AG20443 (cell line): ENCODE measurements at regions not wholly inside any gene's neighbourhood (a gene's known extent, or its start where the extent isn't known, plus 50 kb on each side); places are given as distances from the start of the nearest gene placed in this dataset.

ENCODE experiments used
- DNase-seq: peaks from one replicate; pipeline ENCODE4 v3.0.0; 2012; ENCODE audit warnings: low spot score, mixed read lengths

DNA sequence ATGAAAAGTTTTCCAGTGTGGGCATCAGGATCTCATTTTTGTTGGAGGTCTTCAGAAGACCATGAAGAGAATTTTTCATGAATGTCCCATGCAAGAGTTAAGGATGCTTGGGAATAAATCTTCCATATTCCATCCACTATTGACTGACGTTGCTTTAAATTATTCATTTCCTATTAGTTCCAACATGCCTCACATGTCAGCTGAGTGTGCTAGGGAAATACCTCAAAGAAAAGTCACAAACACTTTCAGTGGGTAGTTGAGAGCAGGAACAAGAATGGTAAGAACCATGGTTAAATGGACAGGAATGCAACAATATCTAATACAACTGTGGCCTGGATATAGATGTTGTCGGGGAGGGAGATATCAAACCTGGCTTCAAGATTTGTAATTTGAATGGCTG lies 610.1 kb downstream of the TECRL start:
- DNase-seq = no peak

- DNase-seq = no peak
These were observed 613.9 kb downstream of the TECRL start for GRCh38 chr4:63795301-63795700.

DNA sequence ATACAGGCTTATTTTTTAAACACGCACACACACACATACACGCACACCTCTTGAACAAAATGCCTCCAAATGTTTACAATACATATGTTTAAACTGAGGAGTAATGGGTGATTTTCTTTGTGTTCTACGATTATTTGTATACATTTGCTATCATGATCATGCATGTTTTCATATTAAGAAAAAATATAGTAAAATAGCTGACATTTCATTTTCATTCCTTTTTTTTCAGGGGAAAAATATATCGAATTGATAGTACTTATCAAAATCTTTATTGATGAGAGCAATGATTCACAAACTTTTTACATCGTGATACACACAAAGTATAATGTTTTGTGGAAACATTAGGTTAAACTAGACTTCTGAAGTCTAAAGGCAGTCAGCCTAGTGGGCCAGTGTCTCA lies 618.9 kb downstream of the TECRL start:
- DNase-seq = no peak

DNA sequence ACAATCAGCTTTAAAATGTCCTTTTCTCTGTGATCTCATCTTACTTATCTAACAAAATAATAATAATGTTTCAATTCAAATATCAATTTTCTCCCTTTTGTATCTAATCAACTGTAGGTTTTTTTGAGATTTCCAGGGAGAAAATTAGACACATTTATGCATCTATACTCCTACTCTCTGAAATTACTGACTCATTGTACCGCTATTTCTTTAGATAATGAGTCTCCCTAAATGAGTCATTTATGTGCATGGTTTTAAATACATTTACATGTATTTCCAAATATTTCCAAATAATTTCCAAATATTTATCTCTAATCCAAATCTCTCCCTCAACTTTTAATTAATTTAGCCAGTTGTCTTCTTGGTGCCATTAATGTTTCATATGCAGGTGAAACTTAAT lies 621.0 kb downstream of the TECRL start:
- DNase-seq = no peak

DNA sequence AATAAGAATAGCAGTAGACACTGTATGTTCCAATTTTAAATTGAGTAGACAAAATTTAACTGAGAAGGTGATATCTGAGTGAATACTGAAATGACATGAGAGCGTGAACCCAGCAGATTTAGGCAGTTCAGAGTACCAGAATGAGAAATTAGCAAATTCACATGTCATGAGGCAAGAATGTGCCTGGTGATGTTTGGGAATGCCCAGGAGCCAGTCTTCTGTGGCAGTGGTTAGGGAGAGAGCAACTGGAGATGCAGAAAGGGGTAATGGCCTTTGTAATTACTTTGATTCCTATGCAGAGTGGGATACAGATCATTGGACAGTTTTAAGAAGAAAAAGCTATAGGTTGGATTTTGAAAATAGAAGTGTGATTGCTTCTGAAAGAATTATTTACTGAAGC lies 621.9 kb downstream of the TECRL start:
- no peak for DNase-seq

GRCh38 chr4:63786171-63786570 lies 623.1 kb downstream of the TECRL start:
- no peak for DNase-seq

- no peak for DNase-seq
These were observed 624.4 kb downstream of the TECRL start for GRCh38 chr4:63784822-63785221.

- DNase-seq = no peak
These were observed 631.6 kb downstream of the TECRL start for GRCh38 chr4:63777601-63778000.

GRCh38 chr4:63764400-63764799 lies 644.9 kb downstream of the TECRL start:
- no peak for DNase-seq

DNA sequence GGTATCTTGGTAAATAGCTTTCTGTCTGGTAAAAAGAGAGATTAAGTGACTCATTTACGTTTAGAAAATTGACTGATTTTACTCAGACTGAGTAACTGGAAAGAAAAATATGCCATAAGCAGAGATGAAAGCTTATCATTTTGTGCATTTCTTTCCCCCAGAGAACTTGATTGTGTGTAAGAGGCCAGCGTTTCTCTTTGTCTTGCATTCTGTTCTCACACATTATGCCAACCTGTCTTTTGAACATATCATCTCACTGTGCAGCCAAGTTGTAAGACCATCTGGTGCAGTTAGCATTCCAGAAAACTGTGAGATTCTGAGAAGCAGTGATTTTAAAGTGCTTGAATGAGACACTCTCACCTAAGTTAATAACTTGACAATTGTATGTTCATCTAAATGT lies 651.3 kb downstream of the TECRL start:
- no peak for DNase-seq

GRCh38 chr4:63742882-63743281 lies 666.4 kb downstream of the TECRL start:
- DNase-seq = no peak

DNA sequence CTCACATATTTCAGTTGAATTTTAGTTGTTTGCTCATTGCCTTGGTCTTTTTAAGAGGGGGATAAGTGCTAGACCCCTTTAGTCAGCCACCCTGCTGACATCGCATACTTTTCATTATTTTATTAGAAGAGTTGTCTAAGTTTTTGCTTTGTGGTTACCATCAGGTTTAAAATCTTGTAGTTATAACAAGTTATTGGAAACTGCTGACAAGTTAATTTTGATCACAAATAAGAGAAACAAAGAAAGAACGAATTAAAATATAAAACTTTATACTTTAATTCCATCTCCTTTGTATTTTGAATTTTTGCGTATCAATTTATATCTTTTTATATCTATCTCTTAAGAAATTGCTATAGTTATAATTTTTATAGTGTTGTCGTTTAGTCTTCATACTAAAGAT lies 679.7 kb downstream of the TECRL start:
- DNase-seq = no peak

DNA sequence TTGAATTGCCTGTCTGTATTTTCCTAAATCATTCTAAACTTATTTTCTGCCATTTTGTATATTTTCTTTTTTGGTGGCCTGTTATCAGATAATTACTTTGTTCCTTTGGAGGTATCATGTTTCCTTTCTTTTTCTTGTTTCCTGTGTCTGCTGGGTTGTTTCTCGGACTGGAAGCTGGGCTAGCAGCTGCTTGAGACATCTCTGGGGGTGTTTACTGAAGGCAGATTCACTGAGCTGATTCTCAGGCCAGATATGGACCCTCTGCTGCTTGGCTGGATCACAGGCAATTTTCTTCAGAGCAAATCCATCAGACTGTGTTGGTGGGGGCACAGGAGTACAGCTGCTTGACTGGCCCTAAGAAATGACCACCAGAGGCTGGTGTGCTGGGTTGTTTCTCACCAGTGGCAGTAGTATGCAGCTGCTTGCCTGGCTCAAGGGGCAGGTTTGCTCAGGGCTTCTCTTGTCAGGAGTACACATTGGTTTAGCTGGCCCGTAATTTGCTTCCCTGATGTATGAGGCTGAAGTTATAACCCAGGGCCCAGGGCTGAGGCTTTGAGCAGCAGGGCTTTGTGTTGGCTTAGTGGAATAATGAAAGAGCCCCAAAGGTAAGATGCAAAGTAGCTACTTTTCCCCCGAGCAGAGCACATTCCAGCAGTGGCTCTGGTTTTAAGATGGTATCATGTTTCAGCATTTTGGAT lies 680.6 kb downstream of the TECRL start:
- no peak for DNase-seq

- no peak for DNase-seq
These were observed 691.9 kb downstream of the TECRL start for GRCh38 chr4:63717384-63717783.

- no peak for DNase-seq
These were observed 700.6 kb downstream of the TECRL start for GRCh38 chr4:63708661-63709060.

- no peak for DNase-seq
These were observed 708.7 kb downstream of the TECRL start for GRCh38 chr4:63700569-63700968.

- DNase-seq = no peak
These were observed 715.9 kb downstream of the TECRL start for GRCh38 chr4:63693321-63693720.

GRCh38 chr4:63678358-63678931 lies 730.8 kb downstream of the TECRL start:
- DNase-seq = no peak

- DNase-seq = no peak
These were observed 738.5 kb downstream of the TECRL start for GRCh38 chr4:63670735-63671134.

DNA sequence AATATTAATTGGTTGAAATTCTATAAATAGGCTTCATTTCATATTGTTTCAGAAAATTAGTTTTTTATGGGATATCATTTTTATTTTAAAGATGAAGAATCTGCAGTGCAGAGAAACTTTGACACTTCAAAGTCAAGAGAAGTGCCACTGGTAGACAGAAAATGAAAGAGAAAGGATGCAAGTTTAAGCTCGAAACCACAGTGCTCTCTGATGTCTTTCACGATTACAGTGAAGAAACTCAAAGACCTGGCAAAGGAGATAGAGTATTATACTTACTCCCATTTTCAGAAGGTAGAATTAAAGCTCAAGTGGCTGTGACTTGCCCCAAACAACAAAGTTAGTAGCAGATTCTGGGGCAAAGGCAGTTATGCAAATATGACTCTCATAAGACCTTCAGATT lies 745.4 kb downstream of the TECRL start:
- no peak for DNase-seq

DNA sequence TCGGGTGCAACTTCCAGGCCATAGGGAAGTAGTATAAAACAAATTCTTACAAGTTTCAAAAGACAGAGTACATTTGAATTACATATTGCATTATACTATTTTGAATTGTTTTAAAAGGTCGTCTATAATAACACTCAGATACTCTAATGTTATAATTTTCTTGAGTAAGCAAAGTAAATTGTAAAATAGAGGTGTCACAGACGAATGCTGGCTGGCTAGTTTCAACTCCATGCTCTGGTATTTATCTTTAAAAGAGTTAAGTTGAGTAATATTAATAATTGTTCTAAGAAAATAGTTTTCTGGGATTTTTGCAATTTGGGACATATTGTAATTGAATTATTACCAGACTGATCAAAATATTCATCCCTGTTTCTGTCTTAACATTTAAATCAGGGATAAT lies 764.9 kb downstream of the TECRL start:
- DNase-seq = no peak

DNA sequence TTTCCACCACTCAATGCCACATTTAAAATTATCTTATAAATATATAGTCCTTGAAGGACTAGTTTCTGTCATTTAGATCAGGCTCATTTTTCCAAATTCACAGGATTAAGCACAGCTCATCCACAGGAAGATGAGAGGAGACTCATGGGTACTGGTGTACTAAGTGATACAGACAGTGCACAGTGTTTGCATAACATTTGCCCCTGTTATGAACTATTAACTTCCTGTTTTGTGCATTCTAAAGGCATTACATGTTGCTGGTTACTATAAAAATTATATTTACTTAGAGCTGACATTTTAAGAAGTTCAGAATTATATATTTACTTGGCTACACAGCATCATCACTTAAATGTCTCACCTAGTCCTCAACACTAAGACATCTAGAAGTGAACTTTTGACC lies 772.0 kb downstream of the TECRL start:
- no peak for DNase-seq

DNA sequence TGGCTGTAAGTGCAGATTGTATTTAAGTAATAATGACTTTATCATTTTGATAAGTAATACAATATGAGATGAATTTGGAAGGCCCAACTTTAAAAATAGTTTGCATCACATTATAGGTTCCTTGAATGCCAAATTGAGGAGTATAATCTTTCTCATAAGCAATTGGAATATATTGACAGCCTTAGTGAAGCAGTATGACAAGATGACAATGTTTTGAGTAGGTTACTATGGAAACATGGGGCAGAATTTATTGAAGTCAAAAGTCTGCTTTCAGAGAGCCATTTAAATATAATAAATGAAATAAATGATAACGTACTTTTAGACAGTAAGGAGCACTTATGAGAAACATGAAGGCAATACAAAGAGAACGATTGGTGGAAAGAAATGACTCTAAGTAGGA lies 776.4 kb downstream of the TECRL start:
- DNase-seq = no peak

DNA sequence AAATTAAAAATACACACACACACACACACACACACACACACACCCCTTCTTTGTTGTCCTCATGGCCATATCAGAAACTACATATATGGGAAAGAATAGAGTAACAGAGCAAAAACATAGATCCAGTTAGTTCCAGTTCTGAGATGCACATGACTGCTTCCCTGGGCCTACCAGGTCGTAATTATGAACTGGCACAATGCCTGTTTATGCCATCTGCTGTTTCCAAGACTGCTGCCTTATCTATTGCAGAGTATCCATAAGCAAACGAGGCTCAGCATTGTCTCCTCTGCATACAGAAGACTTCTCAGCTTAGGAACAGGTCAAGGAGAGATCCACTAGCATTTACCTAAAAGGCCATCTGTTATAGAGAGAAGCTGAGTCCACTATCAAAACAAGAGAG lies 789.0 kb downstream of the TECRL start:
- DNase-seq = no peak
